CD4-positive, alpha-beta T cell treated with Interleukin-17A for 1 hour (primary cell): ENCODE measurements at regions not wholly inside any gene's neighbourhood (a gene's known extent, or its start where the extent isn't known, plus 50 kb on each side); places are given as distances from the start of the nearest gene placed in this dataset.

Source experiments
- DNase-seq: peaks from one replicate; pipeline ENCODE4 v3.0.0-alpha.2; 2020

DNA sequence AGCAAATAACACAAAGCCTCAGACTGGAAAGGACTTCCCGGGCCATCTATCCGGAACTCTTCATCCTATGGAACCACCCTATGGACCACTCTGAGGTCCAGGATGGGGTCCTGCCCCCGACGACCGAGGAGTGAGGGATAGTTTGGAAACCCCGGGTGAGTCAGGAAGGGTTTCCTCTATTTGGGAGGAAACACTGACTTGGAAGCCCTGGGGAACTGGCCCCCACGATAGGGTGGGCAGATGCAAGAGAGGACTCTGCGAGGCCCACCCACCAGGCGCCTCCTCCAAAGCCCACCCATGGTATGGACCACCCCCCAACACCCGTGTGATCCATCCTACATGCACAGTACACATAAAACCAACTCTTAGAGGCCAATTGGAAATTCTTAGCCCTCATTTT, 69.4 kb downstream of the CPN2 start:
- no peak for DNase-seq

DNA sequence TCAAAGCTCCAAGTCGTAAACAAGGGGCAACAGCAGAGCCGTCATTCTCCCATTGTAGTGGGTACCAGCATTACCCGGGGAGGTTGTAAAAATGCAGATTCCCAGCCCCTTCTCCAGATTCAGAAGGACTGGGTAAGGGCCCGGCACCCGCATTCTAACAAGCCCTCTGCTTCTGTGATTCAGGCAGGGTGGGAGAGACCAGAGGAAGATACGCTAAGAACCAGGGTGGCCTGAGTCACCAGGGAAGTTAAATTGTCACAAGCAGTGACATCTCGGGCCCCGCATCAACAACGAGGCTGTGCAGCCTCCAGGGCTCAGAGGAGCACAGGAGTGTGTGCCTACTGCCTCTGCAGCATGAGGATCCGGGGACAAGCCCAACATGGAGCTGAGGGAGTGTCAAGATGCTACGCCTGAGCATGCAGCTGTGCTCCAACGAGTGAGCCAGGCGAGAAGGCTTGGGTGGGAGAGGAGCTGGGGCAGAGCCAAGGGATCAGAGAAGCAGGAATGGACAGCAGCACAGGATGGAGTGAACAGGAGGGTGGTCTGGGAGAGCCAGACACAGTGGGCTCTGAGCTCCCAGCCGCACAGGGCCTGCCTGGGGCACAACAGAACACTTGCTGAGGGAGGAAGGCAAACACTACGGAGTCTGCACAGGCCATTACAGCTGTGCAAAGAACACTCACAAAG, 68.5 kb downstream of the CPN2 start:
- DNase-seq: no peak

DNA sequence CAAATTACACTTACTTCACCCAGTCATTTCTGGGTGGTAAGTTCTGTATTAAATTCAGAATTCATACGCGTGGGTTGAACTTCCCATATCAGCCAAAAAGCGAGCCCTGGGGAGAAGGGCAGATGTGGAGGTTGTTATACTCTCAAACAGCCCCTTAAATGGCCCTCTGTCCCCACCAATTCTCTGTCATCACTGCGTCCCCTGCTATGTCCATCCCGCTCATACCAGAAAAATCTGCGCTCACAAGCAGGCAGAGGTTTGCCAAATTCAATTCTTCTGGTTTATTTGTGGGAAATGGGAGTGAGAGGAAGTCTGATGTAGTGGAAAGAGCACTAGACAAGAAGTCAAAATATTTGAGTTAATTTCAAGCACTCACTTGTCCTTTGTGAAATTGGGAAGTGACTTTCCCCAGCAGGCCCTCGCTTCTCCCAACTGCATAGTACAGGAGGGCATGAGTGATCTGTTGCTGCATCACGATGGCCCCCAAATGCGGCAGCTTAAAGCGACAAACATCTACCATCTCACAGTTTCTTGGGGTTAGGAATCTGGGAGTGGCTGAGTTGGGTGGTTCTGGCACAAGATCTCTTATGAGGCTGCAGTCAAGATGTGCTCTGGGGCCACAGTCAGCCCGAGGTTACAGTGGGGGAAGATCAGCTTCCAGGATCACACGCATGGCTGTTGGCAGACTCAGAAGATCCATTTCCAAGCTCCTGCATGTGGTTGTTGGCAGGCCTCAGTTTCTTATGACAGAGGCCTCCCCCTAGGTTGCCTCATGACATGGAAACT, 67.7 kb downstream of the CPN2 start:
- no peak for DNase-seq

DNA sequence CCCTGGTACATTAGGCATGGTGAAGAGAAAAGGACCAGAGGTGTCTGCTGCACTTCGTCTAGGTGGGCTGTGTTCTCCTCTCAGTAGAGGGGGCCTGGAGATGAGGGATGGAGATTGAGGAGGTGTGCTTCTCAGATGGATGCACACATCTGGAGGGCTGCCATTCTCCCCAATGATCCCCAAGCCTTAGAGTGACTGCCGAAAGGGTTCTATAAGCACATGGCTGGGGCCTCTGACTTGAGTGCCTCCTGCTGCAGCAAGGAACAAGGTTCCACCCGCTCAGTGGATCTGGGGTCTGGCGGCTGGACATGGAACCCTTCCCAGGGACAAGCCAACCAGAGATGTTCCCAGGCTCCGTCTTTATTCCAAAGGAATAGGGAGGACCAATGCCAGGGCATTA, 66.8 kb downstream of the CPN2 start:
- DNase-seq: no peak

DNA sequence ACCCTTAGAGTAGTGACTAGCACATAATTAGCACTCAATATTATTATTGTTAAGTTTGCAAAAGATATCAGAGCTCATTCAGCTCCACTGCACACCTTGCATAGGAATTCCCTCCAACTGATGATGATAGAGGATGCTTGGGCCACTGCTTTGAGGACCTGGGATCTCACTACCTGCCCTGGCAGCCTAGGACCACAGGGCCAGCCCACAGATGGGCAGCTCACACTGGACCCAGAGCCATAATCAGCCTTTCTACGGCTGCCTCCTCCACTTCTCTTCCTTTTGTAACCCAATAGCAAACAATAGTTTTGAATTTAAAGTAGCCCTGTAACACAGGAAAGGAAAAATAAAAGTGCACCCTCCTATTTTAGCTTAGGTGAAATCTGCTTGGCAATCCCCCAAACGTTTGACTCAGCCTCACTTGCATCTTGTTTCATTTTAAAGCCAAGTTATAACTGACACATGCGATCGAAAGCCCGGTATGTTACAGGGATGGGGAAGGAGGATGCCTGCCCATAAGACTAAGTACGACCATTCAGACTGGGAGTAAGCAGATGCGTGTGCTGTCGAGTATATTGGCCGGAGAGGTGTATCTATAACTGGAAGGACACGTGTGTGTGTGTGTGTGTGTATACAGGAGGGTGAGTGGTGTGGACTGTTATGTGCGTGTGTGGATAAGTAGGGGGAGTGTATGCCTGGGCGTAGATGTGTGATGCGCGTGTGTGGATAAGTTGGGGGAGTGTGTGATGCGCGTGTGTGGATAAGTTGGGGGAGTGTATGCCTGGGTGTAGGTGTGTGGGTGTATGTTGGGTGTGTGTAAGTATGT, 65.9 kb downstream of the CPN2 start:
- no peak for DNase-seq

DNA sequence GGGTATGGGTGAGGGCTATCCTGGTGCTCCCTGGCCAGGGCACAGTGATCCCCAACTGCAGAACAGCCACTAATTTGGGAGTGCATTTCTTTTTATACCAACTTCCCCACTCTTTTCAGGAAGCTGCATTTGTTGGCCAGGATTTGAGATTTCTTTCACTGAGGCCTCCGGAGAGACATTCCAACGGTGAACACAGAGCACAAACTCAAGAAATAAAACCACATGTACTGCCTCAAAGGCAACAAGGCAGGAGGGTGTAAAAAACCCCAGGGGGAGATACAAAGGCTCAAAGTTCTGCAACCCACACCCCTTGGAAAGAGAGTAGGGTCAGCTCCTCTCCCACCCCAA, 65.3 kb downstream of the CPN2 start:
- no peak for DNase-seq

DNA sequence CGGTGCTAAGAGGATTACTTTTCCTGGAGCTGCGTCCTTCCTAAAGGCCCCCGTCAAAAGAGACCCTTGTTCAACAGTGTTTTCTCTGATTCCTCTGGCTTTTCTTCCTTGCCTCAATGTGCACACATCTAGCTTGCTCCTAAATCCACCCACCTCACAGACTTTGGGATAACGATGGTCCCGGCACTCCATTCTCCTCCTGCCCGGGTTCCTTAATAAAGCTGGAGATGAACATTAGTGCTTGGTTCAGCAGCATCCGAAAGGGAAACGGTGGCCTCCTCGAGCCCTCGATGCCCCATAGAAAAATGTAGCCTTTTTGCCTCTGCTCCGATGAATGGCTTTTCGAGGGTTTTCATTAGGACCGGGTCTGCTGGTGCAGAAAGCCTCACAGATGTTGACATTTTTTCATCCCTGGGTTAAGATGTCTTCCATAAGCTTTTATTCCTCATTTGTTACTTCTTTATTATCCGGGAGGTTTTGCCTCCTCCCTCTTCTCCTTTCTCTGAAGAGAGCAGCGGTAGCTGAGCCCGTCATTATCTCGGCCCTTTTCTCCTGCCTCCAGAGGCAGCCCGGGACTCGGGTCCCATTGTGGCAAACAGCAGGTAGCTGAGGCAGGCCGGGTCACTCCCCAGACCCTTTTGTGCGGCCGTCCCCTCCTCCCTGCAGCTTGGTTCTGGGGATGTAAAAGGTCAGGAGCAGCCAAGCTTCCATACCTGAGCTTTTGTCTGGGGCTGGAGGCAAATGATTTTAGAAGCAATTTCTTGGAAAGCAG, 64.6 kb downstream of the CPN2 start:
- DNase-seq: no peak

DNA sequence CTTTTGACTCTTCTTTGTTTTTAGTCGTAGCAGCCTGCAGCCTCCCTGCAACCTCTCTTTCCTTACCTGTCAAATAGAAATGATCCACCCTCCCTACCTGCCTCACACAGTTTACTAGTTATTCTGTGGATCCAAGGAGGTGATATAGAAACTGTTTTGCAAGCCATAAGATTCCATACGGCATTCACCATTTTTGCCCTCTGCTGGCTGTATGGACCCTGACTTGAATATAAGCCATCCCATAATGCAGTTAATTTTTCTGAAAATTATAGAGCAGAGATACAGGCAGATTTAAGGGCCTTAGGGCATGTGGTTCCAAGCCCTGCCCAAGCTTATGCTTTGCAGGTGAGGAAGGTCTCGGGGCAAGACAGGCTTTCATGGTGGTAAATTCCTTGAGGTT, 63.8 kb downstream of the CPN2 start:
- DNase-seq: no peak

DNA sequence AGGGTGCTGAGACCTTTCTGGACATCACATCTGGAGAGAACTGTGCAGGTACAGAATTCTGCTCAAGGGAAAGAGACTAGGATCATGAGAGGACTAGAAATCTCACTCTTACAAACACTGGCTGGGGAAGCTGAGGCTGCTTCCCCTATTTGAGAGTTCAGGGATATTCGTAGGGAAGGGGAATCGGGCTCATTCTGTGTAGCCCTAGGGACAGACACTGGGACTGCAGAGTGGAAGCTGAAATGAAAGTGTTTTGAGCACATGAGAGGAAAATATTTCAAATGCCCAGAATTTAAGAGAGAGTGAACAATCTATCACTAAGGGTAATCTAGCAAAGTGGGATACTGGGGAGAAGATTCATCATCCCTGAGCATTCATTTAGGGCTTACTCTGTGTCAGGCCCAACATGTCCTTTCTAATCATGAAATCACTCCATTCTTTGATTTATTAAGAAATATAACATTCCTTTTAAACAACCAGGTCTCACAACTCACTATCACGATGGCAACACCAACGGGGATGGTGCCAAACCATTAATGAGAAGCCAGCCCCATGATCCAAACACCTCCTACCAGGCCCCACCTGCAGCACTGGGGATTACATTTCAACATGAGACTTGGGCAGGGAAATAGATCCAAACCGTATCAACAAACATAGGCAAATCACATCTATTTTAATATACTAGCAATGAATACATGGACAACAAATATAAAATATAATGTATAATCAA, 63.0 kb downstream of the CPN2 start:
- DNase-seq: no peak
